ENCODE measurements at regions not wholly inside any gene's neighbourhood (a gene's known extent, or its start where the extent isn't known, plus 50 kb on each side); places are given as distances from the start of the nearest gene placed in this dataset.

- H3K4me3 Mint-ChIP-seq = no peak overlapping the region
- peaks cover 13% of the 10 kb centered on the region for H3K27me3 Mint-ChIP-seq
These were observed 453.2 kb downstream of the LPIN1 start for GRCh38 chr2:12199491-12200211.

GRCh38 chr2:12201369-12201768, 454.9 kb downstream of the LPIN1 start:
- H3K9me3 Mint-ChIP-seq = peaks cover 23% of the 10 kb centered on the region
- no peak overlapping the region for H3K4me3 Mint-ChIP-seq
- H3K27ac Mint-ChIP-seq = no peak overlapping the region
- H3K36me3 Mint-ChIP-seq = no peaks in the 10 kb centered on the region
- TF ChIP-seq CTCF (conservative IDR thresholded peaks at IDR 0.05) = no peak
- no peak for DNase-seq (ENCODE audit: extremely low spot score, unreplicated experiment)
- H3K4me1 Mint-ChIP-seq (ENCODE audit: unreplicated experiment) = peaks cover 14% of the 10 kb centered on the region
- H3K27me3 Mint-ChIP-seq = peaks cover 16% of the 10 kb centered on the region

More at GRCh38 chr2:12199491-12200211, 453.2 kb downstream of the LPIN1 start:
- H3K36me3 Mint-ChIP-seq = no peaks in the 10 kb centered on the region
- peaks cover 16% of the 10 kb centered on the region for H3K9me3 Mint-ChIP-seq
- no peak for DNase-seq (ENCODE audit: extremely low spot score, unreplicated experiment)
- H3K4me1 Mint-ChIP-seq (ENCODE audit: unreplicated experiment) = peaks cover 17% of the 10 kb centered on the region
- TF ChIP-seq CTCF (conservative IDR thresholded peaks at IDR 0.05) = no peak
- H3K27ac Mint-ChIP-seq = no peak overlapping the region

- Mint-ChIP-seq H3K36me3 (no peaks in the 10 kb centered on the region), H3K27ac (no peak overlapping the region), H3K4me1 (ENCODE audit: unreplicated experiment) (peaks cover 12% of the 10 kb centered on the region), H3K4me3 (no peak overlapping the region), H3K9me3 (peaks cover 23% of the 10 kb centered on the region), H3K27me3 (peaks cover 16% of the 10 kb centered on the region)
- no peak for DNase-seq (ENCODE audit: extremely low spot score, unreplicated experiment)
- TF ChIP-seq CTCF (conservative IDR thresholded peaks at IDR 0.05) = no peak
These were observed 456.1 kb downstream of the LPIN1 start for GRCh38 chr2:12202313-12203075.

- no peak for DNase-seq (ENCODE audit: extremely low spot score, unreplicated experiment)
- peaks cover 16% of the 10 kb centered on the region for H3K27me3 Mint-ChIP-seq
- H3K36me3 Mint-ChIP-seq = no peaks in the 10 kb centered on the region
- H3K4me3 Mint-ChIP-seq = no peak overlapping the region
- no peak overlapping the region for H3K27ac Mint-ChIP-seq
- TF ChIP-seq CTCF (conservative IDR thresholded peaks at IDR 0.05) = no peak
- peaks cover 19% of the 10 kb centered on the region for H3K9me3 Mint-ChIP-seq
- H3K4me1 Mint-ChIP-seq (ENCODE audit: unreplicated experiment) = peaks cover 12% of the 10 kb centered on the region
These were observed 457.1 kb downstream of the LPIN1 start for GRCh38 chr2:12203528-12203927.

- H3K36me3 Mint-ChIP-seq = no peaks in the 10 kb centered on the region
- H3K4me1 Mint-ChIP-seq (ENCODE audit: unreplicated experiment) = peaks cover 12% of the 10 kb centered on the region
- TF ChIP-seq CTCF (conservative IDR thresholded peaks at IDR 0.05) = no peak
These were observed 458.7 kb downstream of the LPIN1 start for GRCh38 chr2:12205086-12205485.

More at GRCh38 chr2:12205086-12205485, 458.7 kb downstream of the LPIN1 start:
- H3K27ac Mint-ChIP-seq = no peak overlapping the region
- no peak overlapping the region for H3K4me3 Mint-ChIP-seq
- no peak for DNase-seq (ENCODE audit: extremely low spot score, unreplicated experiment)
- peaks cover 13% of the 10 kb centered on the region for H3K27me3 Mint-ChIP-seq
- peaks cover 19% of the 10 kb centered on the region for H3K9me3 Mint-ChIP-seq
